ENCODE measurements at regions not wholly inside any gene's neighbourhood (a gene's known extent, or its start where the extent isn't known, plus 50 kb on each side); places are given as distances from the start of the nearest gene placed in this dataset.

GRCh38 chr12:67155863-67156262 lies 113.3 kb upstream of the CAND1 start:
- DNase-seq: peak; percentile 47

GRCh38 chr12:67161322-67161918 lies 107.7 kb upstream of the CAND1 start:
- peak; percentile 23 for DNase-seq

- DNase-seq: no peak
Measured at GRCh38 chr12:67173258-67173657, 95.9 kb upstream of the CAND1 start.

GRCh38 chr12:67182551-67182950 lies 86.6 kb upstream of the CAND1 start:
- no peak for DNase-seq

DNA sequence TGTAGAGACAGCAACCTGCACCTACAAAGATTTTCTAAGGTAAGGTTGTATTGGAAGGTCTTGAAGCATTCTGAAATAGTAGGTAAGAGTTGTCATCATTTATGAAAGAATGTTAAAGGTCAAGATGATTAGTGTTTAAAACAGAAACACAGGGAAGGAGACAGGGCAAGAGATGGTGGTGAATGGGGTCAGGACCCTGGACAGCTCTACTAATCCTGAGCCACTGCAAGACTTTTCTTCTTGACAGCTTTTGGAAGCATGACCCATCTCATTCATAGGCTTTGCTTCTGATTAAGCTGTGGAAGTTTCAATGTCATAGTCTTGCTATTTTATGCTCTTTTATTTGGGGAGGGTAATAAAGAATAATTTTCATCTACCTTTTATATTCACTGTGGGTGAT lies 75.5 kb upstream of the CAND1 start:
- peak; percentile 33 for DNase-seq

- DNase-seq: no peak
Measured at GRCh38 chr12:67200386-67200785, 68.8 kb upstream of the CAND1 start.

DNA sequence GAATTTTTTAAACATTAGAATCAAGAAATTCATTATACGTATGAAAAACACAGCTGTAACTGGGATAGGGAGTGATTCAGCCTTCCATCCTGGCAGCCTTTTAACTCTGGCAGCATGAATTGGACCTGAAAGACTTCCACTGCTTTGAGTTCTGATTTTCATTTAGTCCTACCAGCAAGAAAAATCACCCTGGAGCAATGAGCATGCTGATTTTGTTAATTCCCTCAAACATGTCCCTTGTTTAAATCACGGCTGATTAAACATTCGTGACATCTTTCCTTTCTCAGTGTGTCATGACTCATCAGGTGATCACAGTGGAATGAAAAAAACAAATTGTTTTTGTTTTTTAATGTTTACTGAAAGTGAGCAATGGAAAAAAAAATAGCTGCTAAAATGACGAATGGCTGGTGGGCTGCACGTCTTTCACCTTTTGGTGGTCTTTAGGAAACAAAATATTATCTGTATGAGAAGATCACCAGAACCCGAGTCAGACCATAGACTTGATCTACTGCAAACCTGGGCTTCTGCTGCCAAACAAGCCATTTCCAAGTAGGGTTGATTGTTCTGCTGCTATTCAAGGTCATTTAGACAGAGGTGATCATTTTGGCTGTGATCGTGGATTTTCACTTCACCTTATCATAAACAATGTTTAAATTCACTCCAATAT lies 67.0 kb upstream of the CAND1 start:
- no peak for DNase-seq

GRCh38 chr12:67202678-67203012 lies 66.5 kb upstream of the CAND1 start:
- DNase-seq: no peak

GRCh38 chr12:67208281-67209067 lies 60.7 kb upstream of the CAND1 start:
- no peak for DNase-seq

DNA sequence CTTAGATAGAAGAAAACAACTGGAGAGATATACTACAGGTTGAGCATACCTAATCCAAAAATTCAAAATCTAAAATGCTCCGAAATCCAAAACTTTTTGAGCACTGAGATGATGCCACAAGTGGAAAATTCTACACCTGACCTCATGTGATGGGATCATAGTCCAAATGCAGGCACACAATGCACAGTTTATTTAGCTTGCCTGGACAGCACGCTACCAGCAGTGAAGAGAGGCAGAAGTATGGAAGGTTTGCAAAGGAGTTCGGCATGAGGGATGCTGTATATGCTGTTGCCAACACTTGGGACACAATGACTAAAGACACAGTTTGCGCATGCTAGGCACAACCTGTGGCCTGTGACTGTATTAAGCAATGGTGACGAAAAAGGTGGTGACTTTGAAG lies 58.1 kb upstream of the CAND1 start:
- no peak for DNase-seq

DNA sequence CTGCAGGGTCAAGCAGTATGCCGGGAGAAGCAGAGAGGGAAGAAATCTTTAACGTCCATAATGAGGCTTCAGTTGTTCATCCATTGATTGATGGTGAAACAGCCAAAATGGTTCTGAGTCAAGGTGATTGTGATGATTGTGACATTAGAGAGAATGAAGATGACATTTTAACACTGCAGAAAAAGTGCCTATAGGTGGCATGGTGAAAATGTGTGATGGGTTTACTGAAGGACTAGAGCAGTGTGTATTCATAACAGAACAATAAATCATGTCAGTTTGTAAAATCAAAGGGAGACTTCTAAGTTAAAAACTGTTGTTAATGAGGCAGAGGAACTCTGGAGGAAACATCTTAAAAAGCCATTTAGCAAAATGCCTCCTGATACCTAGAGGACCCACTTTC lies 57.7 kb upstream of the CAND1 start:
- DNase-seq: no peak

DNA sequence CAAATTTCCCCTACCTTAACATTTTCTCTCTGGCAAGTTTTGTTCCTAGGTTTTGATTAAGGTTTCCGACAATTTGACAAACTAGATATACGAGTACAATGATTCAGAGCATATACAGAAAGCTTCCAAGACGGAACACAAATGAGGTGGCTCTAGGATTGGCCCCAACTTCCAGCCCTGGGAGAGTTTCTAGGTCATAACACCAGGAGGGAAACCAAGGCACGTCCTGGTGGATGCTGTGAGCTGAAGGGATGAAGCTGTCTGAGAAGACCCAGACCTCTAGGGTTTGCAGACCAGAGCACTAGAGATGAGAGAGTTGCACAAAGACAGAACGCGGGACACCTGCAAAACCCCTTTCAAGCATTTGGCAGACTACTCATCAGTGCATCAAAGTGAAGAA lies 51.5 kb upstream of the CAND1 start:
- no peak for DNase-seq
